ENCODE measurements at regions not wholly inside any gene's neighbourhood (a gene's known extent, or its start where the extent isn't known, plus 50 kb on each side); places are given as distances from the start of the nearest gene placed in this dataset.
A peak's percentile ranks its signal among the peaks of the same experiment; 100 is the strongest.
"Not testable (repeated sequence)": the region's sequence is repeated elsewhere in the genome, so short reads cannot be mapped to it uniquely, and the experiment has no call there.

GRCh38 chr11:37371346-37371970 is 773.4 kb upstream of the RAG2 start:
- DNase-seq, result peak; percentile 43

- peak; percentile 23 for DNase-seq
Measured at GRCh38 chr11:37370817-37371216, 772.8 kb upstream of the RAG2 start.

- no peak for DNase-seq
Measured at GRCh38 chr11:37364246-37364839, 766.3 kb upstream of the RAG2 start.

DNA sequence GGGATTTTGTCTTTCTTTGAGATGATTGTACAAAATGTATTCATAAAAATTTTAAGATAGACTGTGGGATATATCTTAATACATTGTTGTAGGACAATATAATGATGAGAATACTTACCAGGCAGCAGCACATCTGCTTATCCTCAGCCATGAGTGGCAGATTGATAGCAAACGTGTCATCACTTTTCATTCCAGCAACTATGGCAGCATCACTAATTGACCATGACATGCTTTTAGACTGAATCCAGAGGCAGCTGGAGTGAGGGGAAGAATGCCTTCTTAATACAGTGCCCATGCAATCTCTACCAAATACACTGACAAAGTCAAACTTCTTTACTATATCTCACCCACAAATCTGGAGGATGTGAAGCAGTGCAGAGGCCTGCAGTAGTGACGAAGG is 755.2 kb upstream of the RAG2 start:
- no peak for DNase-seq

DNA sequence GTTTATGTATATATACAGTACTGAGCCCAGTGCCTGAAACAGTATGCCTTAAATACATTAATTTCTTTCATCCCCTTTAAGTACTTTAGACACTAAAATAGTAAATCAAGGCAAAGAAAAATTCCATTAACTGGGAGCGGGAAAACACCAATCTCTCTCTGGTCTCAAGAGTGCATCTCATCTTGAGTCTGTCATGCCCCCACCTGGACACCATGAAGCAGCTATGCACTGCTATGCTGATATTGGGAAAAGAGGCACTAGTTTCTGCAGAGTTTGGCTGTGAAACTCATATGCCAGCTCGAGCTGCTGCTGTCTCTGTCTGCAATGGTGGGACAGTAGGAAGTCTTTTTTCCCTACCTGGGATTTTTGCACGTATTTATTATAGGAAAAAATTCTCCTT is 754.4 kb upstream of the RAG2 start:
- DNase-seq, result peak; percentile 10

GRCh38 chr11:37343290-37343689 is 745.3 kb upstream of the RAG2 start:
- DNase-seq, result no peak

- no peak for DNase-seq
Measured at GRCh38 chr11:37336401-37336800, 738.4 kb upstream of the RAG2 start.

GRCh38 chr11:37333345-37333744 is 735.3 kb upstream of the RAG2 start:
- peak; percentile 94 for DNase-seq

GRCh38 chr11:37323843-37324242 is 725.8 kb upstream of the RAG2 start:
- DNase-seq, result no peak

- DNase-seq, result peak; percentile 68
Measured at GRCh38 chr11:37322333-37323194, 724.5 kb upstream of the RAG2 start.

DNA sequence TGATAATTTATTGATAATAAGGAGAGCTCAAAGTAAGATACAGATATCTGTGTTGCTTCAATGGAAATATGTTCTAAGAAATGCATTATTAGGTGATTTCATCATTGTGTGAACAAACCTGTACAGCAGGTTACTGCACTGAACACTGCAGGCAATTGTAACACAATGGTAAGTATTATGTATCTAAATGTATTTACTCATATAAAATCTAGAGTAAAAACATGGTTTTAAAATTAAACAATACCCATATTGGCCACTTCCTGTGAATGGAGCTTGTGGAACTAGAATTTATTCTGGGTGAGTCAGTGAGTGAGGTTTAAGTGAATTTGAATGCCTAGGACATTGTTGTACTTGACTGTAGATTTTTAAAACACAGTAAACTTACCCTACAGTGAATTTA is 722.9 kb upstream of the RAG2 start:
- no peak for DNase-seq

GRCh38 chr11:37317803-37318202 is 719.8 kb upstream of the RAG2 start:
- DNase-seq, result no peak

- no peak for DNase-seq
Measured at GRCh38 chr11:37313266-37313665, 715.2 kb upstream of the RAG2 start.

- DNase-seq, result no peak
Measured at GRCh38 chr11:37306563-37306962, 708.5 kb upstream of the RAG2 start.

- not testable (repeated sequence) for DNase-seq
Measured at GRCh38 chr11:37301405-37301804, 703.4 kb upstream of the RAG2 start.

DNA sequence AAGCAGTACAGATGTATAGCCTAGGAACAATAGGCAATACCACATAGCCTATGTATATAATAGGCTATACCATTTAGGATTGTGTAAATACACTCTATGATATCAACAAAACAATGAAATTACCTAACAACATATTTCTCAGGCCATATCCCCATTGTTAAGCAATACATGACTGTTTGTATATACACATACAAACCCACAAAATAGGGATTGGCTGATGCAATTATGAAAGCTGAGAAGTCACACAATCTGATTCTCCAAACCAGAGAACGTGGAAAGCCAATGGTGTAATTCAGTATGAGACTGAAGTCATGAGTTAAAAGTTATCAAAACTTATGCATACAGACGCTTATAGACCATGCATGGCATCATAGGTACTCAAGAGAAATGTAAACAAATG is 700.1 kb upstream of the RAG2 start:
- DNase-seq, result peak; percentile 66

GRCh38 chr11:37286890-37287289 is 688.9 kb upstream of the RAG2 start:
- DNase-seq, result no peak

DNA sequence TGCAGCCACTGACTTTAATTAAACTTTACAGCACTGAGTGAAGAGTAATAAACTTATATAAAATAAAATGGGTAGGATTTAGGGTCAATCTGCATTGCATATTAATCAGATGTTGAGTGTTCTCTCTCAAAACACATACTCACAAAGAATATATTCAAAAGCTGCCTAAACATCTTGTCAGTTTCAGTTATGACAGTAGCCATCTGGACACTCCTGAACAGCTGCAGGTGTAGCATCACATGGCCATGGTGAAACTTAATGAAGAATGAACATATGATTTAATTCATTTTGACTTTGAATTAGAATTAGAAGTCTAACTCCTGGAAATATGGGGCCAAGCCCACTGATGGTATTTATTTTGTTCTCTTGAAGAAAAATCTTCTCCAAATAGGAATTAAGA is 684.3 kb upstream of the RAG2 start:
- DNase-seq, result no peak

GRCh38 chr11:37280200-37280599 is 682.2 kb upstream of the RAG2 start:
- no peak for DNase-seq

DNA sequence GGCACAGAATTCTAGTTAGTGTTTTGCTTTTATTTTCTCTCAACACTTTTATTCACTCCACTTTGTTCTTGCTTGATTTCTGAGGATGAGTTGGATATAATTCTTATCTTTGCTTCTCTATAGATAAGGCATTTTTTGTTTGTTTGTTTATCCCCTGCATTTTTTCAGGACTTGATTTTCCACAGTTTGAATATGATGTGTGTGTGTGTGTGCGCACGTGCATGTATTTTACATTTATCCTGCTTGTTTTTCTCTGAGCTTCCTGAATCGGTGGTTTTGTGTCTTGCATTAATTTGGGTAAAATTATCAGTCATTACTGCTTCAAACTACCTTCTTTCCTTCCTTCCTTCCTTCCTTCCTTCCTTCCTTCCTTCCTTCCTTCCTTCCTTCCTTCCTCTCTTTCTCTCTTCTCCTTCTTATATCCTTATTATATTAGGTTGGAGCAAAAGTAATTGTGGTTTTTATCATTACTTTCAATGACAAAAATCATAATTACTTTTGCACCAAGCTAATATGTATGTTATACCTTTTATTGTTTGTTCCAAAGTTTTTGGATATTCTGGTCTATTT is 679.9 kb upstream of the RAG2 start:
- DNase-seq, result no peak

DNA sequence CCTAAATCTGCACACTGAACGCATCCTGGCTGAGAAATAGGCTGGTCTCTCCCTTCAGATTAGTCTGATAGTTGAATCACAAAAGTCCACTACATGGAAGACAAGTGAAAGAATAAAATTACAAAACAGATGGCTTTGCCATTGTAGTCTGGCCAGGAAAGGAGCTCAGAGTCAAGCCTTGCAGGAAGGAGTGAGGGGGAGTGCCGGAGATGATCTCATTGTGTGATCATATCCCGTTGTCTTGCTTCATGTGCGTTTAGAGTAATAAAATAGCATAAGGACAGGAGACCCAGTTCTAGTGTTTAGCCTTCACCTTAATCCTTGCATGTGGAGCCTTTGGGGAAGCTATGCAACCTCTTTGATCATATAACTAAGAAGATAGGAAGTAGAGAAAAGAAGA is 666.7 kb upstream of the RAG2 start:
- DNase-seq, result peak; percentile 26

DNA sequence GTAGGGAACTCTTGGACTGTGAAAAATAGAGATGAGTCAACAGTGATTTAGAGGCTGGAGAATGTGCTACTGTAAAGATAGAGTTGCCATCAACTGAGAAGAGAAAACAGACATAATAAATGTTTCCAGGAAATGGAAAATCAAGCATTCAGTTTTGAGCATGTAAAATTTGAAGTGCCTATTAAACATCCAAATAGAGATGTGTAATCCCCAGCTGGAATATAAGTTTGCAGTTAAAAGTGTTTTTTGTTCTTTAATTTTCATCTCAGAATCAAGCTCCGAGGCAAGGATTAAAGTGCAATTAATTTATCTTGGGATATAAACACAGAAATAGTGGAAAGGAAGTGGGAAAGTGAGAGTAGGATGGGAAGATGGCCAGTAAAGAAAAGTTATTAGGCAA is 666.0 kb upstream of the RAG2 start:
- DNase-seq, result no peak

DNA sequence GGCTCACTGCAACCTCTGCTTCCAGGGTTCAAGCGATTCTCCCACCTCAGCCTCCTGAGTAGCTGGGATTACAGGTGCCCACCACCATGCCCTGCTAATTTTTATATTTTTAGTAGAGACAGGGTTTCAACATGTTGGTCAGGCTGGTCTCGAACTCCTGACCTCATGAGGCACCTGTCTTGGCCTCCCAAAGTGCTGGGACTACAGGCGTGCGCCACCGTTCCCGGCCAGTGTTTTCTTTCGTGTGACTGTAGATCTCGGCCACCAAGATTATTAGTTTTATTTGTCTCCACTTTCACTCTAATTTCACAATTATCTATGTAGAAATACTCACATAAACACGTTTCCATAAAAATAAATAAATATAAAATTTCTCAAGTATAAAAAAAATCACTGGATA is 665.4 kb upstream of the RAG2 start:
- not testable (repeated sequence) for DNase-seq

- no peak for DNase-seq
Measured at GRCh38 chr11:37259734-37260133, 661.7 kb upstream of the RAG2 start.
